GM21825 (cell line): ENCODE measurements at regions not wholly inside any gene's neighbourhood (a gene's known extent, or its start where the extent isn't known, plus 50 kb on each side); places are given as distances from the start of the nearest gene placed in this dataset.
"Not testable (repeated sequence)": the region's sequence is repeated elsewhere in the genome, so short reads cannot be mapped to it uniquely, and the experiment has no call there.

Source experiments
- ATAC-seq: cut with Tn5 transposase; IDR thresholded peaks from one replicate; pipeline ENCODE4 v1.9.1; 2021; ENCODE audit warnings: mild to moderate bottlenecking, moderate library complexity; ENCODE audit not compliant: unreplicated experiment

- no peak for ATAC-seq
Measured at GRCh38 chr6:11961923-11962322, 50.2 kb upstream of the HIVEP1 start.

GRCh38 chr6:11960909-11961779 lies 51.0 kb upstream of the HIVEP1 start:
- ATAC-seq: no peak

GRCh38 chr6:11956781-11957180 lies 55.3 kb upstream of the HIVEP1 start:
- ATAC-seq: no peak

GRCh38 chr6:11953641-11954040 lies 58.5 kb upstream of the HIVEP1 start:
- no peak for ATAC-seq

GRCh38 chr6:11952316-11952715 lies 59.8 kb upstream of the HIVEP1 start:
- ATAC-seq: no peak

GRCh38 chr6:11951868-11952267 lies 60.2 kb upstream of the HIVEP1 start:
- no peak for ATAC-seq

- no peak for ATAC-seq
Measured at GRCh38 chr6:11950109-11950508, 62.0 kb upstream of the HIVEP1 start.

GRCh38 chr6:11947575-11947974 lies 64.5 kb upstream of the HIVEP1 start:
- no peak for ATAC-seq

GRCh38 chr6:11947063-11947462 lies 65.0 kb upstream of the HIVEP1 start:
- ATAC-seq: no peak

- no peak for ATAC-seq
Measured at GRCh38 chr6:11944111-11944510, 68.0 kb upstream of the HIVEP1 start.

- ATAC-seq: no peak
Measured at GRCh38 chr6:11943060-11943459, 69.1 kb upstream of the HIVEP1 start.

- ATAC-seq: no peak
Measured at GRCh38 chr6:11942185-11942864, 69.8 kb upstream of the HIVEP1 start.

GRCh38 chr6:11940532-11941166 lies 71.5 kb upstream of the HIVEP1 start:
- not testable (repeated sequence) for ATAC-seq

GRCh38 chr6:11938285-11938890 lies 73.7 kb upstream of the HIVEP1 start:
- no peak for ATAC-seq

- ATAC-seq: no peak
Measured at GRCh38 chr6:11934638-11935037, 77.5 kb upstream of the HIVEP1 start.

GRCh38 chr6:11932892-11933291 lies 79.2 kb upstream of the HIVEP1 start:
- not testable (repeated sequence) for ATAC-seq

GRCh38 chr6:11931296-11932035 lies 80.6 kb upstream of the HIVEP1 start:
- no peak for ATAC-seq

GRCh38 chr6:11930834-11931233 lies 81.3 kb upstream of the HIVEP1 start:
- ATAC-seq: not testable (repeated sequence)

- no peak for ATAC-seq
Measured at GRCh38 chr6:11930240-11930639, 81.9 kb upstream of the HIVEP1 start.

- no peak for ATAC-seq
Measured at GRCh38 chr6:11929241-11929835, 82.8 kb upstream of the HIVEP1 start.
